AG04450 (cell line): ENCODE measurements at regions not wholly inside any gene's neighbourhood (a gene's known extent, or its start where the extent isn't known, plus 50 kb on each side); places are given as distances from the start of the nearest gene placed in this dataset.

ENCODE experiments used
- CTCF ChIA-PET: fragments of 300-600, 350-600 bp; formaldehyde crosslinking; extraction: SDS; loops from one replicate; lab custom pipeline; 2022; ENCODE audit warnings: antibody characterized with exemption, inconsistent platforms; lab: Charles Lee
- POLR2A ChIA-PET: fragments of 350-600 bp; formaldehyde crosslinking; extraction: SDS; loops from one replicate; lab custom pipeline; 2021; ENCODE audit warnings: antibody characterized with exemption, inconsistent platforms; lab: Yijun Ruan, JAX
- DNase-seq: peaks from one replicate; pipeline ENCODE4 v3.0.0-alpha.2; 2011; ENCODE audit warnings: low read depth, low spot score
- H3K27ac ChIP-seq: one replicate; pipeline ENCODE4 v1.5.1; 2012; ENCODE audit warnings: low read depth, low read length, control low read depth
- H3K27me3 ChIP-seq: one replicate; pipeline ENCODE4 v1.6.0; 2012; ENCODE audit warnings: low read length; ENCODE audit not compliant: control insufficient read depth, insufficient read depth
- H3K4me3 ChIP-seq: 2 replicates; pipeline ENCODE4 v1.5.1; 2011; ENCODE audit warnings: mild to moderate bottlenecking, low read depth, low read length, control low read depth
- H3K9me3 ChIP-seq: 2 replicates; pipeline ENCODE4 v1.5.1; 2012; ENCODE audit warnings: low read length; ENCODE audit not compliant: control insufficient read depth, insufficient read depth
- CTCF ChIP-seq: IDR thresholded peaks from 2 replicates; pipeline ENCODE4 v1.5.1; 2011; ENCODE audit warnings: low read depth, low read length, control low read depth, inconsistent platforms

DNA sequence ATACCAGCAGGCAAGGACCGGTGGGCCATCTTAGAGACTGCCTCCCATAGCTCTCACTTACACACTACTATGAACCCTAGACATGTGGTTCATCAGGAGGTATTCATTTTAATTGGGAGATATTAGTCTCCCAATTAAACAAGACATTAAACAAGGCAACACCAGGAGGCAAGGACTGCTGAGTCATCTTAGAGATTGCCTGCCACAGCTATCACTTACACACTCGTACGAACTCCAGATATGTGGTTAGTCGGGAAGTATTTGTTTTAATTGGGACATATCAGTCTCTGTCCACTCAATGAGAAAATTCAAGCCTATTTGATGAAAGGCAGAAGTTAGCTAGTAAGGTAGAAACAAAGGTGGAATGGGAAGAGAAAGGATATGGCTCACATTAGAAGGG lies 343.9 kb downstream of the NFIB start:
- H3K4me3 ChIP-seq = no peak overlapping the region
- TF ChIP-seq CTCF = no peak
- H3K27me3 ChIP-seq = no peaks in the 10 kb centered on the region
- POLR2A ChIA-PET = no interaction called here
- H3K9me3 ChIP-seq = no peaks in the 10 kb centered on the region
- CTCF ChIA-PET = no interaction called here
- no peak for DNase-seq
- H3K27ac ChIP-seq = no peak overlapping the region

GRCh38 chr9:13967438-13967837 lies 346.5 kb downstream of the NFIB start:
- ChIA-PET POLR2A (no interaction called here), CTCF (no interaction called here)
- Histone ChIP-seq H3K27ac (no peak overlapping the region), H3K27me3 (no peaks in the 10 kb centered on the region), H3K4me3 (no peak overlapping the region), H3K9me3 (no peaks in the 10 kb centered on the region)
- DNase-seq = no peak
- no peak for TF ChIP-seq CTCF

DNA sequence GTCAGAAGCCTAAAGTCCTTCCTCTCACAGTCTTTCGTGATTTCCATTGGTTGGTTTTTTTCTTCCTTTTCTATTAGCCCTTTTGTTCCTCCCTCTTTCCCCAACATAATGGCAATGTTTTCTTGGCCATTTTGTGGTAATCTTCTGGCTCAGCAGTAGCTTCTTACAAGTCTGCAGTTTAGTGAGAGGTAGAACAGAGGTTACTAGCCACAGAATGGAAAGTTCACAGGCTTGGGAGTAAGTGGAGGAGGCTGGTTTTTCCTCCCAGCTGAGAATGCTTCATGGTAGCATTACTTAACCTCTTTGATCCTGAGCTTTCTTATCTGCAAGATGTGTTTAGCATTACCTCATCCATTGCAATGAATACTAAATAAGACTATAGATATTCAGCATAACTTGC lies 346.9 kb downstream of the NFIB start:
- ChIA-PET CTCF (no interaction called here), POLR2A (no interaction called here)
- DNase-seq = no peak
- H3K9me3 ChIP-seq = no peaks in the 10 kb centered on the region
- no peak overlapping the region for H3K4me3 ChIP-seq
- TF ChIP-seq CTCF = no peak
- no peaks in the 10 kb centered on the region for H3K27me3 ChIP-seq
- no peak overlapping the region for H3K27ac ChIP-seq

DNA sequence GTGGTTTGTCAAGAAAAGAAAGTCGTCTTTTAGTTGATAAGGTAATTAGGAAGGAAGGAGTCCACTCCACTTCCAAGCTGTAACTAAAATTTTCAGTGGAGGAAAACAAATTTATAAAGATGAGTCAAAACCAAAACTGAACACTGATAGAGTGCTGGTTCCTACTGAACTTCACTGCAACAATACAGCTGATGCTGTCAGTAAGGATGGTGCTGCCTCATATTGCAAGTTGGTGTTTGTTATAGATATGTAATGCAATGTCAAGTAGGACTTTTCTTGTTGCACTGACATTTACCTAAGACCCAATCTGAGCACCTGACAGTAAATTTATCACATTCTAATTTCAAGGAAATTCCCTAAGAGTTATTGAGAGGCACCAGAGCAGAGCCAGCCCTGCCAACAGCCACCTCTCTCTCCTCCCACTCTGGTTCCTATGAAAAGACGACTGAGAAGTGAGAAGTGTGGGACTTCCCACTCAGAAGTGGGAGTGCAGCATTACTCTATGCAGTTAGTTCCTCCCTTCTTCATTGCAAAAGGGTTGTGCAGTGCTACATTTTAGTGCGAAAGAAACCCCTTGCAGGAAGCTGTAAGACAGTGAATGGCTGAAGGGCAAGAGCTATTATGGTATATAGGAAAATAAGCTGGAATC lies 350.8 kb downstream of the NFIB start:
- ChIA-PET CTCF (no interaction called here), POLR2A (no interaction called here)
- no peaks in the 10 kb centered on the region for H3K9me3 ChIP-seq
- no peak for DNase-seq
- H3K4me3 ChIP-seq = no peak overlapping the region
- H3K27me3 ChIP-seq = no peaks in the 10 kb centered on the region
- TF ChIP-seq CTCF = no peak
- no peak overlapping the region for H3K27ac ChIP-seq

DNA sequence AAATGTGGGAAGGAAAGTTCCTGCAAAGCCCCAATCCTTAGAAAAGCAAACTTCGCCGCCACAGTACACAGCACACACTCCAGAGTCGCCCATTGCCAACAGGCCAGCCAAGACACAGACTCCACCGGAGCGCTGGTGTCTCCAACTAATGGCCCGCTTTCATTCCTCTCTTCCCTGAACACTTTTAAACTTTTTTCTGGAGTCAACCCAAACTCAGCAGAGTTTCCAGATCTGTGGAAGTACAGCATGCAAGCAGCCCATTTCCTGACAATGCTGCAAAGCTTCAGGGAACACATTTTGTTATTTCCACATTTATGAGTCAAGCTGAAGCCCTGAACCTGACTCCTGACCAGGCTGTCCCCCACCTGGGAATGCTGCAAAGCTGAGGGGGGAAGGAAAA lies 351.9 kb downstream of the NFIB start:
- no peak for TF ChIP-seq CTCF
- no peak overlapping the region for H3K4me3 ChIP-seq
- ChIA-PET POLR2A (no interaction called here), CTCF (no interaction called here)
- no peak for DNase-seq
- H3K27me3 ChIP-seq = no peaks in the 10 kb centered on the region
- no peaks in the 10 kb centered on the region for H3K9me3 ChIP-seq
- no peak overlapping the region for H3K27ac ChIP-seq
